SU-DHL-6 (cell line): ENCODE measurements at regions not wholly inside any gene's neighbourhood (a gene's known extent, or its start where the extent isn't known, plus 50 kb on each side); places are given as distances from the start of the nearest gene placed in this dataset.

Experiments
- EZH2phosphoT487 ChIP-seq: fragments of 200-600 bp; sonication (generic), shearing (Covaris generic); conservative IDR thresholded peaks from 2 replicates; pipeline ENCODE4 v1.6.1; 2018; ENCODE audit warnings: mild to moderate bottlenecking, antibody characterized with exemption, low read length, moderate library complexity, mixed read lengths
- TF ChIP-seq, protein P1 (sequence below): fragments of 200-600 bp; sonication (generic); IDR thresholded peaks from one replicate; pipeline ENCODE4 v1.5.1; 2017; ENCODE audit warnings: antibody characterized with exemption, mild to moderate bottlenecking, low read length, moderate library complexity; ENCODE audit not compliant: insufficient read depth, poor library complexity, severe bottlenecking

- TF ChIP-seq, protein P1, sequence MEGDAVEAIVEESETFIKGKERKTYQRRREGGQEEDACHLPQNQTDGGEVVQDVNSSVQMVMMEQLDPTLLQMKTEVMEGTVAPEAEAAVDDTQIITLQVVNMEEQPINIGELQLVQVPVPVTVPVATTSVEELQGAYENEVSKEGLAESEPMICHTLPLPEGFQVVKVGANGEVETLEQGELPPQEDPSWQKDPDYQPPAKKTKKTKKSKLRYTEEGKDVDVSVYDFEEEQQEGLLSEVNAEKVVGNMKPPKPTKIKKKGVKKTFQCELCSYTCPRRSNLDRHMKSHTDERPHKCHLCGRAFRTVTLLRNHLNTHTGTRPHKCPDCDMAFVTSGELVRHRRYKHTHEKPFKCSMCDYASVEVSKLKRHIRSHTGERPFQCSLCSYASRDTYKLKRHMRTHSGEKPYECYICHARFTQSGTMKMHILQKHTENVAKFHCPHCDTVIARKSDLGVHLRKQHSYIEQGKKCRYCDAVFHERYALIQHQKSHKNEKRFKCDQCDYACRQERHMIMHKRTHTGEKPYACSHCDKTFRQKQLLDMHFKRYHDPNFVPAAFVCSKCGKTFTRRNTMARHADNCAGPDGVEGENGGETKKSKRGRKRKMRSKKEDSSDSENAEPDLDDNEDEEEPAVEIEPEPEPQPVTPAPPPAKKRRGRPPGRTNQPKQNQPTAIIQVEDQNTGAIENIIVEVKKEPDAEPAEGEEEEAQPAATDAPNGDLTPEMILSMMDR = no peak
- TF ChIP-seq EZH2phosphoT487 = no peak
These were observed 173.0 kb downstream of the SEC23A start for GRCh38 chr14:38930022-38930421.
